Fibroblast of lung (primary cell): ENCODE measurements at regions not wholly inside any gene's neighbourhood (a gene's known extent, or its start where the extent isn't known, plus 50 kb on each side); places are given as distances from the start of the nearest gene placed in this dataset.

Experiments
- EZH2 ChIP-seq: IDR thresholded peaks from 2 replicates; pipeline ENCODE4 v1.5.1; 2012; ENCODE audit warnings: low read length, control low read depth, mild to moderate bottlenecking; ENCODE audit errors: missing control alignments
- TF ChIP-seq, protein P1 (sequence below), 2 donors: IDR thresholded peaks in 1 of 2; conservative IDR thresholded peaks in 1 of 2; 1 replicate in 1 of 2; 2 replicates in 1 of 2; pipeline ENCODE4 v1.5.1; 2011 to 2012; ENCODE audit warnings: low read length in 2 of 2, control low read depth in 1 of 2, inconsistent platforms in 1 of 2, low read depth in 1 of 2, mild to moderate bottlenecking in 1 of 2

DNA sequence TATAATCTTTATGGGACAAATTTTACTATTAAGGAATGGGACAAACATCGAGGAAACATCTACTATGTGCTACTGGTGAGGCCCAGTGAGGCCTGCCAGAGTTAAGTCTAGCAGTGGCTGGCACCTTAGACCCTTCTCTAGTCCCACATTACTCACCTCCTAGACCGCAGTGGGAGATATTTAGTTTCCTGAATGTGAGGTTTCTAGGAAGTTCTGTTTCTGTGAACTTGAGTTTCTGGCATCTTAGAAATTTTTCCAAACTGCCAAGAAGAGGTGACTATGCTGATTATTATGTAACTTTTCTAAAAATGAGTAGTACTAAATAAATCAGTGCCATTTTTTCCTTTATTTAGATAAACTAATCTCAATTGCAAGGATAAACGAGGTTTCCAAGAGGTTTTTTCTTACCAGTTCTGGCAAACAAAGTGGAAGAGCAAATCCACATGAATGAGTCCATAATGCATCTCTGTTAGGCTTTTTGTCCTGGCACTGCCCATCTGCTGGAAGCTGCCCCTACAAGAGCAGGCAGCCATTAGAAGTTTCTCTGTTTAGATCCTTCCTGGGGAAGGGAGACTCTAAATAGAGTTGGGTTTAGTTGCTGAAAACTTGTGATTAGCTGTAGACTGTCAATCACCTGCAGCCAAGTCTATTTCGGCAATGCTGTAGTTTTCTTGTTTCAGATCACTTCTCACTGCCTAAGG, 348.7 kb downstream of the MAN2A1 start:
- no peak for TF ChIP-seq EZH2
- TF ChIP-seq, protein P1, sequence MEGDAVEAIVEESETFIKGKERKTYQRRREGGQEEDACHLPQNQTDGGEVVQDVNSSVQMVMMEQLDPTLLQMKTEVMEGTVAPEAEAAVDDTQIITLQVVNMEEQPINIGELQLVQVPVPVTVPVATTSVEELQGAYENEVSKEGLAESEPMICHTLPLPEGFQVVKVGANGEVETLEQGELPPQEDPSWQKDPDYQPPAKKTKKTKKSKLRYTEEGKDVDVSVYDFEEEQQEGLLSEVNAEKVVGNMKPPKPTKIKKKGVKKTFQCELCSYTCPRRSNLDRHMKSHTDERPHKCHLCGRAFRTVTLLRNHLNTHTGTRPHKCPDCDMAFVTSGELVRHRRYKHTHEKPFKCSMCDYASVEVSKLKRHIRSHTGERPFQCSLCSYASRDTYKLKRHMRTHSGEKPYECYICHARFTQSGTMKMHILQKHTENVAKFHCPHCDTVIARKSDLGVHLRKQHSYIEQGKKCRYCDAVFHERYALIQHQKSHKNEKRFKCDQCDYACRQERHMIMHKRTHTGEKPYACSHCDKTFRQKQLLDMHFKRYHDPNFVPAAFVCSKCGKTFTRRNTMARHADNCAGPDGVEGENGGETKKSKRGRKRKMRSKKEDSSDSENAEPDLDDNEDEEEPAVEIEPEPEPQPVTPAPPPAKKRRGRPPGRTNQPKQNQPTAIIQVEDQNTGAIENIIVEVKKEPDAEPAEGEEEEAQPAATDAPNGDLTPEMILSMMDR (conservative IDR thresholded peaks at IDR 0.05 in 1 of 2, IDR thresholded peaks at IDR 0.05 in 1 of 2; ENCODE audit: low read depth in 1 of 2, low read length in 2 of 2): no peak
